ENCODE measurements at regions not wholly inside any gene's neighbourhood (a gene's known extent, or its start where the extent isn't known, plus 50 kb on each side); places are given as distances from the start of the nearest gene placed in this dataset.

DNA sequence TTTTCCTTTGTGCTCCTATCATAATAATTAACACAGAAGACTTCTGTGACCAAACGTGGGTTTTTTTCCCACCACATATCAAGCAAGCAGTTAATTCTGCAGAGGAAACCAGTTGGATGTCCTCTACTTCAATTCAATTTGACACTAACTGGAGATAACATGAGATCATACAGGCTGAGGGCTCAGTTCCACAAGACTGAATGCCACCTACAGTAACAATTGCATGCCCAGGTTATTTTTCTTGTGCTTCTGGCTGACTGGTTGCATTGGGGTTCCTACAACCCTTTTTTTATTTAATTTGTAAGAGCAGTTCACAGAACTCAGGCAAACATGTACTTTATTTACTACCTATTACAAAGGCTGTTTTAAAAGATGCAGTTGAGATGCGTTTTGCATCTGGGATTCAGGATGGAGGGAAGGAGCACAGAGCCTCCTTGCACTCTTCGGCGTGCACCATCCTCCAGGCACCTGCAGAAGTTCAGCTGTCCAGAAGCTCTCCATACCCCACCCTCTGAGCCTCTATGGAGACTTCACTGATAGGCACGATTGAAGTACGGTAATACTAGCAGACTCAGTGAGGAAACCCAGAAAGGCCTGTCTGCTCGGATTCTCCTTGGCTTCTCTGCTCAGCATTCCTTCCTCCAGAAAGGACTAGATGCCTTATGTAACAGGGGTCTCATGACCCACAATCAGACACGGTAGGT, 425.2 kb upstream of the CDH9 start:
- Histone ChIP-seq H3K27me3 (no peaks in the 10 kb centered on the region), H3K9me3 (peaks cover 0 to 11% of the 10 kb centered on the region in 2 donors), H3K4me1 (no peaks in the 10 kb centered on the region), H3K36me3 (no peaks in the 10 kb centered on the region), H3K4me3 (no peak overlapping the region), H3K27ac (no peak overlapping the region)
- 69 to 84% methylated on average over 3 to 8 of the region's 8 CpGs for WGBS, 2 donors (ENCODE audit: low coverage in 1 of 2)
- no peak for TF ChIP-seq POLR2A (IDR thresholded peaks at IDR 0.05)
- TF ChIP-seq, protein P1, sequence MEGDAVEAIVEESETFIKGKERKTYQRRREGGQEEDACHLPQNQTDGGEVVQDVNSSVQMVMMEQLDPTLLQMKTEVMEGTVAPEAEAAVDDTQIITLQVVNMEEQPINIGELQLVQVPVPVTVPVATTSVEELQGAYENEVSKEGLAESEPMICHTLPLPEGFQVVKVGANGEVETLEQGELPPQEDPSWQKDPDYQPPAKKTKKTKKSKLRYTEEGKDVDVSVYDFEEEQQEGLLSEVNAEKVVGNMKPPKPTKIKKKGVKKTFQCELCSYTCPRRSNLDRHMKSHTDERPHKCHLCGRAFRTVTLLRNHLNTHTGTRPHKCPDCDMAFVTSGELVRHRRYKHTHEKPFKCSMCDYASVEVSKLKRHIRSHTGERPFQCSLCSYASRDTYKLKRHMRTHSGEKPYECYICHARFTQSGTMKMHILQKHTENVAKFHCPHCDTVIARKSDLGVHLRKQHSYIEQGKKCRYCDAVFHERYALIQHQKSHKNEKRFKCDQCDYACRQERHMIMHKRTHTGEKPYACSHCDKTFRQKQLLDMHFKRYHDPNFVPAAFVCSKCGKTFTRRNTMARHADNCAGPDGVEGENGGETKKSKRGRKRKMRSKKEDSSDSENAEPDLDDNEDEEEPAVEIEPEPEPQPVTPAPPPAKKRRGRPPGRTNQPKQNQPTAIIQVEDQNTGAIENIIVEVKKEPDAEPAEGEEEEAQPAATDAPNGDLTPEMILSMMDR (IDR thresholded peaks at IDR 0.05): no peak
- no peak for TF ChIP-seq POLR2AphosphoS5 (IDR thresholded peaks at IDR 0.05)
- DNase-seq: no peak
- in situ Hi-C loops (cut with MboI; ENCODE audit: low pct_ligation_motif_present in 1 of 4, low pct_unique_long_range_greater_than_20kb in 1 of 4, low sequenced_read_pairs in 3 of 4): no loop called here
- intact Hi-C loops (cut with DNase I; ENCODE audit: low total_unique reads): no loop called here

DNA sequence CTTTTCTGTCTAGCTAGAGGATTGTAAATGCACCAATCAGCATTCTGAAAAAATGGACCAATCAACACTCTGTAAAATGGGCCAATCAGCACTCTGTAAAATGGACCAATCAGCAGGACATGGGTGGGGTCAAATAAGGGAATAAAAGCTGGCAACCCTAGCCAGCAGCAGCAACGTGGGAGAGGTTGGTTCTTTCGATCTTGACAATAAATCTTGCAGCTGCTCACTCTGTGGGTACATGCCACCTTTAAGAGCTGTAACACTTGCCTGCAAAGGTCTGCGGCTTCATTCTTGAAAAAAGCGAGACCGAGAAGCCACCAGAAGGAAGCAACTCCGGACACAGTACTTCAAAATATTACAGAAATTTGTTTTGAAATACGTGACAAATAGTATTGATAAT, 424.6 kb upstream of the CDH9 start:
- TF ChIP-seq POLR2AphosphoS5 (IDR thresholded peaks at IDR 0.05) (no peak), POLR2A (IDR thresholded peaks at IDR 0.05) (no peak), EP300 (IDR thresholded peaks at IDR 0.05; ENCODE audit: low read depth) (no peak)
- TF ChIP-seq, protein P1 (IDR thresholded peaks at IDR 0.05): no peak
- Histone ChIP-seq H3K4me3 (no peak overlapping the region), H3K36me3 (no peaks in the 10 kb centered on the region), H3K27me3 (no peaks in the 10 kb centered on the region), H3K4me1 (no peaks in the 10 kb centered on the region), H3K9me3 (peaks cover 0 to 11% of the 10 kb centered on the region in 2 donors), H3K27ac (no peak overlapping the region)
- intact Hi-C loops (cut with DNase I; ENCODE audit: low total_unique reads) (no loop called here), in situ Hi-C loops (cut with MboI; ENCODE audit: low pct_ligation_motif_present in 1 of 4, low pct_unique_long_range_greater_than_20kb in 1 of 4, low sequenced_read_pairs in 3 of 4) (no loop called here)
- DNase-seq: no peak
- WGBS, 2 donors (ENCODE audit: low coverage in 1 of 2): 73 to 77% methylated on average over 5 to 7 of the region's 7 CpGs

DNA sequence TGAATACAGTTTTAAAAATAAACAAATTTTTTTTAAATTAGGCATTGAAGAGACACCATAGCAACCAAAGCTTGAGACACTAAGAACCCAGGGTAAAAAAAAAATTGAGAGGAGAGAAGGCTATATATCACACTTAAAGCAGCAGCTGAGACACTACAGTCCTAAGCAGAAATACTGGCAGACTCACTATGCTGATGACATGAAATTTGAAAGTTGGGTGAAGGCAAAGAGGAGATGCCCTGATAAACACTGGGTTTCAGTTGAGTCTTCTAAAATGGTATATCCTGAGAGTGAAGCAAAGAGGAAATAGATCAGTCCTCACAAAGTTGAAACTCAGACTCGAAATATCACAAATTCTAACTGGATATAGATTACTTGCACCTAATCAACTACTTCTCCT, 419.9 kb upstream of the CDH9 start:
- H3K36me3 ChIP-seq: no peaks in the 10 kb centered on the region
- H3K27me3 ChIP-seq: no peaks in the 10 kb centered on the region
- 25 to 66% methylated on average over 1 of the region's 1 CpG for WGBS, 2 donors (ENCODE audit: low coverage in 1 of 2)
- TF ChIP-seq EP300 (IDR thresholded peaks at IDR 0.05; ENCODE audit: low read depth) (no peak), POLR2A (IDR thresholded peaks at IDR 0.05) (no peak), POLR2AphosphoS5 (IDR thresholded peaks at IDR 0.05) (no peak)
- TF ChIP-seq, protein P1 (IDR thresholded peaks at IDR 0.05): no peak
- H3K4me3 ChIP-seq: no peak overlapping the region
- in situ Hi-C loops (cut with MboI; ENCODE audit: low pct_ligation_motif_present in 1 of 4, low pct_unique_long_range_greater_than_20kb in 1 of 4, low sequenced_read_pairs in 3 of 4): no loop called here
- intact Hi-C loops (cut with DNase I; ENCODE audit: low total_unique reads): no loop called here
- peaks cover 0 to 9% of the 10 kb centered on the region in 2 donors for H3K9me3 ChIP-seq
- H3K4me1 ChIP-seq: no peaks in the 10 kb centered on the region
- DNase-seq: no peak
- H3K27ac ChIP-seq: no peak overlapping the region

DNA sequence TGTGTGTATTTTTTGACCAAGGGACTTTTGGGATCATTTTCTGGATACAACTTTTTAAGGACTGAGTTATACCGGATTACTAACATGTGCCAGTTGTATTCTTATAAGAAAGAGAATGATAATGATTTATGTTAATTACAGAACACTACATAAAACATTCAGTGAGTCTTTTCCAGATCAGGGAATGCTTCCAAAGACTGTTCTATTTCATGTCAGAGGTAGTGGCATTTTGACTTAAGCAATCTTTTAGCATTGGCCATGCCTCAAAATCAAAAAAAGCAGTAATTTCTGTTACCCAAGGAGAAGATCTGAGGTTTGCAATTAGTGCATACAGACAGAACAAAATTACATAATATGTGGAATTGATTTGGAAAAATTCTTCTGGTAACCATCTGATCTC, 413.0 kb upstream of the CDH9 start:
- WGBS, 2 donors (ENCODE audit: low coverage in 1 of 2): 74 to 75% methylated on average over 1 of the region's 1 CpG
- no peaks in the 10 kb centered on the region for H3K27me3 ChIP-seq
- intact Hi-C loops (cut with DNase I; ENCODE audit: low total_unique reads) (no loop called here), in situ Hi-C loops (cut with MboI; ENCODE audit: low pct_ligation_motif_present in 1 of 4, low pct_unique_long_range_greater_than_20kb in 1 of 4, low sequenced_read_pairs in 3 of 4) (no loop called here)
- no peak for DNase-seq
- H3K9me3 ChIP-seq: peaks cover 0 to 5% of the 10 kb centered on the region in 2 donors
- H3K36me3 ChIP-seq: no peaks in the 10 kb centered on the region
- TF ChIP-seq, protein P1 (IDR thresholded peaks at IDR 0.05): no peak
- TF ChIP-seq POLR2AphosphoS5 (IDR thresholded peaks at IDR 0.05) (no peak), EP300 (IDR thresholded peaks at IDR 0.05; ENCODE audit: low read depth) (no peak), POLR2A (IDR thresholded peaks at IDR 0.05) (no peak)
- H3K4me1 ChIP-seq: no peaks in the 10 kb centered on the region
- H3K4me3 ChIP-seq: no peak overlapping the region
- no peak overlapping the region for H3K27ac ChIP-seq
